ENCODE measurements at regions not wholly inside any gene's neighbourhood (a gene's known extent, or its start where the extent isn't known, plus 50 kb on each side); places are given as distances from the start of the nearest gene placed in this dataset.

DNA sequence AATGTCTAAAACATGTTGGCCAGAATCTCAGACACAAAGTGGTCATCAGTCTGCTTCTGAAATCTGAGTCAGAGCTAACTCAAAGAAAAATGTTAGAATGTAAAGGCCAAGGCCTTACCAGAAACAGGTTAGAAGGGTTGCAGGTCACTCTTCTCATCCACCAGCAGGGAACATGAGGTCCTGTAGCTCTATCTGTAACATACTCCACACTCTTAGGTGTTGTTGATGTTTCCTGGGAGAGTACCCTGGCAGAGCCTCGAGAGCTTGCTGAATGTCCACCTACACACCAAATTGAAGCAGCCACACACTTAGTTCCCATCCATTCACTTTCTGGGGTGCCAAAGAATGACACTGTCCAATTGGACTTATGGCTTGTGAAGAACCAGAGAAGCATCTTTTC is 76.6 kb upstream of the INPP4B start:
- no peak overlapping the region for H3K4me3 ChIP-seq (ENCODE audit: low read depth, low read length)
- TF ChIP-seq, protein P1, sequence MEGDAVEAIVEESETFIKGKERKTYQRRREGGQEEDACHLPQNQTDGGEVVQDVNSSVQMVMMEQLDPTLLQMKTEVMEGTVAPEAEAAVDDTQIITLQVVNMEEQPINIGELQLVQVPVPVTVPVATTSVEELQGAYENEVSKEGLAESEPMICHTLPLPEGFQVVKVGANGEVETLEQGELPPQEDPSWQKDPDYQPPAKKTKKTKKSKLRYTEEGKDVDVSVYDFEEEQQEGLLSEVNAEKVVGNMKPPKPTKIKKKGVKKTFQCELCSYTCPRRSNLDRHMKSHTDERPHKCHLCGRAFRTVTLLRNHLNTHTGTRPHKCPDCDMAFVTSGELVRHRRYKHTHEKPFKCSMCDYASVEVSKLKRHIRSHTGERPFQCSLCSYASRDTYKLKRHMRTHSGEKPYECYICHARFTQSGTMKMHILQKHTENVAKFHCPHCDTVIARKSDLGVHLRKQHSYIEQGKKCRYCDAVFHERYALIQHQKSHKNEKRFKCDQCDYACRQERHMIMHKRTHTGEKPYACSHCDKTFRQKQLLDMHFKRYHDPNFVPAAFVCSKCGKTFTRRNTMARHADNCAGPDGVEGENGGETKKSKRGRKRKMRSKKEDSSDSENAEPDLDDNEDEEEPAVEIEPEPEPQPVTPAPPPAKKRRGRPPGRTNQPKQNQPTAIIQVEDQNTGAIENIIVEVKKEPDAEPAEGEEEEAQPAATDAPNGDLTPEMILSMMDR (IDR thresholded peaks at IDR 0.05; ENCODE audit: low read depth, low read length): no peak
- no peak for DNase-seq (ENCODE audit: low read depth, low spot score)
- in situ Hi-C loops (cut with HindIII; ENCODE audit: low sequenced_read_pairs): no loop called here

- TF ChIP-seq, protein P1 (IDR thresholded peaks at IDR 0.05; ENCODE audit: low read depth, low read length): no peak
- H3K4me3 ChIP-seq (ENCODE audit: low read depth, low read length): no peak overlapping the region
- no peak for DNase-seq (ENCODE audit: low read depth, low spot score)
- in situ Hi-C loops (cut with HindIII; ENCODE audit: low sequenced_read_pairs): no loop called here
Observed at GRCh38 chr4:142923619-142924018, 77.5 kb upstream of the INPP4B start.

GRCh38 chr4:142925161-142925560 is 79.1 kb upstream of the INPP4B start:
- no peak for DNase-seq (ENCODE audit: low read depth, low spot score)
- no peak overlapping the region for H3K4me3 ChIP-seq (ENCODE audit: low read depth, low read length)
- in situ Hi-C loops (cut with HindIII; ENCODE audit: low sequenced_read_pairs): no loop called here
- TF ChIP-seq, protein P1 (IDR thresholded peaks at IDR 0.05; ENCODE audit: low read depth, low read length): no peak

DNA sequence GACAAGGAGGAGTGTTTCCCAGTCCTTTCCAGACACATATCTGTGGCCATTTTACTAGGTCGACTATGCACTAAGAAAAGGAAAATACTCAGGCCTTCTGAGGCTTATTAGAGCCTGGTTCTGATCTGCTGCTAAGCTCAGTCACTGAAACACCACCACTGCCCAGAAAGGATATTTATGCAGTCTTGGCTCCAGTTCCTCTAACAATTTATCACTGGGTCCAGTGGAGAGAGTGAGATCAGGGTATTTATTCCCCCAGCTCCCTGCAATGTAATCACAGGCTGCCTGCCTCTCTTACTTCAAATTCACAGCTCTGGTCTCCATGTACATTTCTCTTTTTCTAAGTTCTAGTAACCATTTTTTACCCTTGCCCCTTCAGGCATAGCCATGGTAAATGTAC is 81.6 kb upstream of the INPP4B start:
- in situ Hi-C loops (cut with HindIII; ENCODE audit: low sequenced_read_pairs): no loop called here
- no peak for DNase-seq (ENCODE audit: low read depth, low spot score)

GRCh38 chr4:142929526-142929925 is 83.4 kb upstream of the INPP4B start:
- no peak overlapping the region for H3K4me3 ChIP-seq (ENCODE audit: low read depth, low read length)
- in situ Hi-C loops (cut with HindIII; ENCODE audit: low sequenced_read_pairs): no loop called here
- TF ChIP-seq, protein P1 (IDR thresholded peaks at IDR 0.05; ENCODE audit: low read depth, low read length): no peak
- DNase-seq (ENCODE audit: low read depth, low spot score): no peak

More for the DNA sequence above, 81.6 kb upstream of the INPP4B start:
- no peak overlapping the region for H3K4me3 ChIP-seq (ENCODE audit: low read depth, low read length)
- TF ChIP-seq, protein P1 (IDR thresholded peaks at IDR 0.05; ENCODE audit: low read depth, low read length): no peak

- TF ChIP-seq, protein P1 (IDR thresholded peaks at IDR 0.05; ENCODE audit: low read depth, low read length): no peak
- no peak for DNase-seq (ENCODE audit: low read depth, low spot score)
- in situ Hi-C loops (cut with HindIII; ENCODE audit: low sequenced_read_pairs): no loop called here
- no peak overlapping the region for H3K4me3 ChIP-seq (ENCODE audit: low read depth, low read length)
Observed at GRCh38 chr4:142933207-142933606, 87.1 kb upstream of the INPP4B start.

Measured in astrocyte of the spinal cord (primary cell).